Esophagus squamous epithelium (tissue), 5 donors: ENCODE measurements at regions not wholly inside any gene's neighbourhood (a gene's known extent, or its start where the extent isn't known, plus 50 kb on each side); places are given as distances from the start of the nearest gene placed in this dataset.

ENCODE experiments used
- DNase-seq: peaks from one replicate; lab custom pipeline; 2025; lab: John Stamatoyannopoulos, UW
- H3K27ac ChIP-seq, 4 donors: fragments of 200-600 bp; sonication (generic); one replicate each; pipeline ENCODE4 v1.5.1; 2016 to 2019; ENCODE audit warnings: mild to moderate bottlenecking in 1 of 4
- H3K27me3 ChIP-seq, 4 donors: fragments of 200-600 bp; sonication (generic); 1 replicate in 3 of 4; 2 replicates in 1 of 4; pipeline versions ENCODE4 v1.5.1 to v1.6.0; 2017 to 2021; ENCODE audit warnings: antibody characterized with exemption in 1 of 4
- H3K36me3 ChIP-seq, 3 donors: fragments of 200-600 bp; sonication (generic); one replicate each; pipeline ENCODE4 v1.5.1; 2016 to 2019
- H3K4me1 ChIP-seq, 3 donors: fragments of 200-600 bp; sonication (generic); one replicate each; pipeline ENCODE4 v1.5.1; 2017 to 2019
- H3K4me3 ChIP-seq, 4 donors: fragments of 200-600 bp; sonication (generic); 1 replicate in 3 of 4; 2 replicates in 1 of 4; pipeline ENCODE4 v1.5.1; 2016 to 2019; ENCODE audit warnings: mild to moderate bottlenecking in 2 of 4, moderate library complexity in 1 of 4
- H3K9me3 ChIP-seq, 3 donors: fragments of 200-600 bp; sonication (generic); one replicate each; pipeline ENCODE4 v1.5.1; 2016 to 2019
- CTCF ChIP-seq, 6 experiments: fragments of 450-650 bp in 4 of 6; fragments of 200-600 bp in 2 of 6; sonication (generic) in 2 of 6; IDR thresholded peaks; one replicate each; pipeline ENCODE4 v1.5.1; 2016 to 2019; ENCODE audit warnings: antibody characterized with exemption in 6 of 6, mild to moderate bottlenecking in 4 of 6, moderate library complexity in 4 of 6
- POLR2A ChIP-seq, 4 donors: fragments of 450-650 bp; IDR thresholded peaks; one replicate each; pipeline ENCODE4 v1.6.1; 2017; ENCODE audit warnings: antibody characterized with exemption in 4 of 4, mild to moderate bottlenecking in 4 of 4, moderate library complexity in 3 of 4
- WGBS, 2 donors: methylation state at CpG; one replicate each; pipeline ENCODE4 v1.1.5; 2018; 5-methylcytosine and 5-hydroxymethylcytosine counted together
- intact Hi-C: fragments of 100-400 bp; cut with DNase I; formaldehyde crosslinking; loops from one replicate; pipeline ENCODE4 v1.15.0; 2022
- donor health status: DM: yes; HTN: yes; CAD: no.

GRCh38 chr9:95649801-95650213 is 133.0 kb upstream of the PTCH1 start:
- Histone ChIP-seq H3K27me3 (no peaks in the 10 kb centered on the region), H3K9me3 (peaks cover 0 to 5% (median 0%) of the 10 kb centered on the region in 3 donors), H3K4me1 (no peaks in the 10 kb centered on the region), H3K36me3 (no peaks in the 10 kb centered on the region), H3K27ac (no peak overlapping the region), H3K4me3 (no peak overlapping the region)
- intact Hi-C loops: no loop called here
- WGBS, 2 donors: 59 to 72% methylated on average over 8 of the region's 8 CpGs
- no peak for TF ChIP-seq CTCF (IDR thresholded peaks at IDR 0.05)
- TF ChIP-seq POLR2A (IDR thresholded peaks at IDR 0.05): no peak
- no peak for DNase-seq

GRCh38 chr9:95648225-95648624 is 131.5 kb upstream of the PTCH1 start:
- no peaks in the 10 kb centered on the region for H3K36me3 ChIP-seq
- intact Hi-C loops: no loop called here
- no peak for TF ChIP-seq CTCF (IDR thresholded peaks at IDR 0.05)
- no peak for TF ChIP-seq POLR2A (IDR thresholded peaks at IDR 0.05)
- H3K9me3 ChIP-seq: peaks cover 0 to 5% (median 0%) of the 10 kb centered on the region in 3 donors
- H3K4me1 ChIP-seq: no peaks in the 10 kb centered on the region
- H3K4me3 ChIP-seq: no peak overlapping the region
- 70 to 100% methylated on average over 2 to 4 of the region's 5 CpGs for WGBS, 2 donors
- DNase-seq: no peak
- H3K27ac ChIP-seq: no peak overlapping the region
- H3K27me3 ChIP-seq: no peaks in the 10 kb centered on the region

GRCh38 chr9:95645992-95646391 is 129.2 kb upstream of the PTCH1 start:
- no peak for TF ChIP-seq POLR2A (IDR thresholded peaks at IDR 0.05)
- TF ChIP-seq CTCF (IDR thresholded peaks at IDR 0.05): no peak
- Histone ChIP-seq H3K27ac (no peak overlapping the region), H3K36me3 (no peaks in the 10 kb centered on the region), H3K4me3 (no peak overlapping the region), H3K9me3 (peaks cover 0 to 5% (median 0%) of the 10 kb centered on the region in 3 donors), H3K4me1 (no peaks in the 10 kb centered on the region), H3K27me3 (no peaks in the 10 kb centered on the region)
- DNase-seq: no peak
- intact Hi-C loops: no loop called here

- H3K9me3 ChIP-seq: peaks cover 0 to 5% (median 0%) of the 10 kb centered on the region in 3 donors
- no peak overlapping the region for H3K4me3 ChIP-seq
- no peak overlapping the region for H3K27ac ChIP-seq
- no peaks in the 10 kb centered on the region for H3K4me1 ChIP-seq
- TF ChIP-seq POLR2A (IDR thresholded peaks at IDR 0.05) (no peak), CTCF (IDR thresholded peaks at IDR 0.05) (no peak)
- H3K27me3 ChIP-seq: no peaks in the 10 kb centered on the region
- H3K36me3 ChIP-seq: no peaks in the 10 kb centered on the region
- intact Hi-C loops: no loop called here
- 81 to 91% methylated on average over 1 to 2 of the region's 2 CpGs for WGBS, 2 donors
- DNase-seq: no peak
These were observed 128.8 kb upstream of the PTCH1 start for GRCh38 chr9:95645579-95645978.

- TF ChIP-seq CTCF (IDR thresholded peaks at IDR 0.05) (no peak), POLR2A (IDR thresholded peaks at IDR 0.05) (no peak)
- H3K27me3 ChIP-seq: peaks cover 0 to 4% (median 0%) of the 10 kb centered on the region in 4 donors
- no peak overlapping the region for H3K27ac ChIP-seq
These were observed 127.6 kb upstream of the PTCH1 start for GRCh38 chr9:95644377-95644776.

More at GRCh38 chr9:95644377-95644776, 127.6 kb upstream of the PTCH1 start:
- intact Hi-C loops: no loop called here
- WGBS, 2 donors: 65 to 72% methylated on average over 2 of the region's 2 CpGs
- Histone ChIP-seq H3K4me3 (no peak overlapping the region), H3K4me1 (no peaks in the 10 kb centered on the region), H3K36me3 (no peaks in the 10 kb centered on the region), H3K9me3 (peaks cover 0 to 5% (median 0%) of the 10 kb centered on the region in 3 donors)
- DNase-seq: no peak
